HepG2 (cell line): ENCODE measurements at regions not wholly inside any gene's neighbourhood (a gene's known extent, or its start where the extent isn't known, plus 50 kb on each side); places are given as distances from the start of the nearest gene placed in this dataset.

ENCODE experiments used
- ATAC-seq: fragments of 200-7000 bp; cut with Tn5 transposase; 3 replicates; pipeline ENCODE4 v1.9.1; 2020; ENCODE audit warnings: mild to moderate bottlenecking, moderate library complexity
- BruUV-seq: library from RNA; stranded (reverse); fragments of 400-500 nt; replicated peaks from 2 replicates; lab custom pipeline; 2021; lab: Mats Ljungman, UMichigan
- CTCF ChIA-PET: fragments of 300-600 bp; formaldehyde crosslinking; extraction: SDS; loops from one replicate; lab custom pipeline; 2021; ENCODE audit warnings: low total read pairs, inconsistent platforms, low intra/inter-chr PET ratio; lab: Yijun Ruan, JAX
- POLR2A ChIA-PET: fragments of 350-600 bp; sonication (Branson Sonifier 250); formaldehyde crosslinking; loops from one replicate; lab custom pipeline; 2020; ENCODE audit warnings: antibody characterized with exemption, inconsistent platforms; lab: Yijun Ruan, JAX
- DNase-seq: peaks from one replicate; pipeline ENCODE4 v3.0.0-alpha.2; 2015; ENCODE audit warnings: low spot score
- FAIRE-seq: peaks from 3 replicates; lab custom pipeline; 2011; peaks lifted over from hg19 to GRCh38; lab: Jason Lieb, UNC
- H2AFZ ChIP-seq: one replicate; pipeline ENCODE4 v1.6.1; 2011; ENCODE audit warnings: low read length, inconsistent platforms
- H3K27ac ChIP-seq: fragments of 300-600 bp; 3 replicates; pipeline ENCODE4 v1.8.0; 2011; ENCODE audit warnings: mixed run types, mild to moderate bottlenecking, mixed read lengths, low read length, inconsistent platforms; ENCODE audit not compliant: insufficient read depth; ENCODE audit errors: extremely low read length
- H3K27me3 ChIP-seq, 2 experiments: fragments of 200-600 bp in 1 of 2; 2 replicates in 1 of 2; 3 replicates in 1 of 2; pipeline versions ENCODE4 v1.6.0 to v1.8.0; 2011; ENCODE audit warnings: low read length in 2 of 2, mild to moderate bottlenecking in 2 of 2, moderate library complexity in 2 of 2, inconsistent platforms in 1 of 2; ENCODE audit not compliant: insufficient read depth in 2 of 2, control insufficient read depth in 1 of 2
- H3K36me3 ChIP-seq, 2 experiments: fragments of 200-600 bp in 1 of 2; replicated peaks in 1 of 2; 2 replicates in 1 of 2; 3 replicates in 1 of 2; pipeline versions ENCODE4 v1.5.1 to v1.8.0; 2011; ENCODE audit warnings: low read length in 2 of 2, inconsistent platforms in 1 of 2; ENCODE audit not compliant: insufficient read depth in 2 of 2, control insufficient read depth in 1 of 2
- H3K4me1 ChIP-seq: 2 replicates; pipeline ENCODE4 v1.5.1; 2012; ENCODE audit warnings: low read length, inconsistent platforms; ENCODE audit not compliant: insufficient read depth
- H3K4me2 ChIP-seq: 2 replicates; pipeline ENCODE4 v1.6.0; 2011; ENCODE audit warnings: low read depth, low read length, inconsistent platforms
- H3K4me3 ChIP-seq, 3 experiments: fragments of 200-600 bp in 1 of 3; sonication (generic), shearing (Covaris generic) in 1 of 3; replicated peaks in 1 of 3; 2 replicates each; pipeline ENCODE4 v1.5.1; 2011 to 2016; ENCODE audit warnings: low read length in 3 of 3, inconsistent platforms in 2 of 3, low read depth in 2 of 3, mild to moderate bottlenecking in 2 of 3, control low read depth in 1 of 3, mixed read lengths in 1 of 3; ENCODE audit not compliant: insufficient read depth in 1 of 3
- H3K79me2 ChIP-seq: one replicate; pipeline ENCODE4 v1.6.1; 2011; ENCODE audit warnings: low read length, inconsistent platforms; ENCODE audit not compliant: insufficient read depth
- H3K9ac ChIP-seq: 2 replicates; pipeline ENCODE4 v1.6.0; 2011; ENCODE audit warnings: mild to moderate bottlenecking, low read depth, low read length, inconsistent platforms; ENCODE audit not compliant: insufficient read depth
- H3K9me3 ChIP-seq: 2 replicates; pipeline ENCODE4 v1.5.1; 2012; ENCODE audit warnings: mild to moderate bottlenecking, low read length
- H4K20me1 ChIP-seq: 2 replicates; pipeline ENCODE4 v1.6.0; 2011; ENCODE audit warnings: inconsistent platforms, mild to moderate bottlenecking, low read length, moderate library complexity; ENCODE audit not compliant: insufficient read depth
- IKZF4 ChIP-seq: sonication (generic); formaldehyde crosslinking; IDR thresholded peaks from 2 replicates; pipeline ENCODE4 v1.5.1; 2020; ENCODE audit warnings: borderline replicate concordance, mild to moderate bottlenecking, low read depth, missing genetic modification reagents; ENCODE audit errors: not compliant biosample characterization
- MAFK ChIP-seq, 2 experiments: IDR thresholded peaks in 1 of 2; conservative IDR thresholded peaks in 1 of 2; 2 replicates each; pipeline ENCODE4 v1.6.1; 2011; ENCODE audit warnings: improper control_type of control experiment in 2 of 2, low read length in 2 of 2
- NBN ChIP-seq: fragments of 450-650 bp; conservative IDR thresholded peaks from 2 replicates; pipeline ENCODE4 v1.6.1; 2017
- TSC22D2 ChIP-seq: sonication (generic); formaldehyde crosslinking; IDR thresholded peaks from 2 replicates; pipeline ENCODE4 v1.5.1; 2020; ENCODE audit warnings: missing genetic modification reagents, mild to moderate bottlenecking, borderline replicate concordance
- WGBS: methylation state at CpG from one replicate; pipeline ENCODE4 v1.1.6; 2017; ENCODE audit warnings: low lambda C conversion rate; 5-methylcytosine and 5-hydroxymethylcytosine counted together
- in situ Hi-C: cut with HindIII; loops from 2 replicates; pipeline ENCODE4 v1.10.0; 2017; ENCODE audit warnings: low pct_unique_long_range_greater_than_20kb; ENCODE audit not compliant: extremely low pct_ligation_motif_present
- intact Hi-C: fragments of 100-400 bp; cut with micrococcal nuclease; formaldehyde crosslinking; loops from one replicate; pipeline ENCODE4 v1.10.0; 2022; ENCODE audit not compliant: unreplicated experiment
- TF ChIP-seq, protein P1 (sequence below): sonication (generic); formaldehyde crosslinking; IDR thresholded peaks from 2 replicates; pipeline ENCODE4 v1.8.1; 2023; ENCODE audit warnings: mild to moderate bottlenecking, missing genetic modification reagents
- TF ChIP-seq, protein P2 (sequence below): sonication (generic); formaldehyde crosslinking; IDR thresholded peaks from 2 replicates; pipeline ENCODE4 v1.4.0; 2020; ENCODE audit warnings: missing genetic modification reagents

DNA sequence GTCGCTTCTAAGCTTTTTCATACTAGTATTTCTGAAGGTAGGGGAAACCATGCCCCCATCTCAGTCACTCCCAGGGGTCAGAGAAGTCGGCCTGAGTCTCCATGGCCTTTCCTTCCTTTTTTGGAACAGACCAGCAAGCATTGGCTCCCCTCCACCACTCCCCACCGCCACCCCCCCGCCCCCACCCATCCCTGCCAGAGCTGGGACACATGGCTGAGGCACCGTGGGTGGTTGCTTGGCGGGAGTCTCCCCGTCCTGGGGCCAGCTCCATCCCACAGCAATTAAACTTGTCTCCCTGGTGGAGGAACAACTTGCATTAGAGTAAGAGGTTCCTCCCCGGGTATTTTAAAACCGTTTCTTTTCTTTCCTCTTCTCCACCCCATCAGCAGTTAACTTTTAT is 100.8 kb upstream of the TFPI start:
- peak overlapping the region; percentile 31; the same call in 1 of the 2 replicates for H3K4me2 ChIP-seq
- TF ChIP-seq IKZF4 (no peak), NBN (no peak), TSC22D2 (CRISPR knock-in tag) (no peak)
- TF ChIP-seq, protein P1, sequence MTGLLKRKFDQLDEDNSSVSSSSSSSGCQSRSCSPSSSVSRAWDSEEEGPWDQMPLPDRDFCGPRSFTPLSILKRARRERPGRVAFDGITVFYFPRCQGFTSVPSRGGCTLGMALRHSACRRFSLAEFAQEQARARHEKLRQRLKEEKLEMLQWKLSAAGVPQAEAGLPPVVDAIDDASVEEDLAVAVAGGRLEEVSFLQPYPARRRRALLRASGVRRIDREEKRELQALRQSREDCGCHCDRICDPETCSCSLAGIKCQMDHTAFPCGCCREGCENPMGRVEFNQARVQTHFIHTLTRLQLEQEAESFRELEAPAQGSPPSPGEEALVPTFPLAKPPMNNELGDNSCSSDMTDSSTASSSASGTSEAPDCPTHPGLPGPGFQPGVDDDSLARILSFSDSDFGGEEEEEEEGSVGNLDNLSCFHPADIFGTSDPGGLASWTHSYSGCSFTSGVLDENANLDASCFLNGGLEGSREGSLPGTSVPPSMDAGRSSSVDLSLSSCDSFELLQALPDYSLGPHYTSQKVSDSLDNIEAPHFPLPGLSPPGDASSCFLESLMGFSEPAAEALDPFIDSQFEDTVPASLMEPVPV, result no peak
- H3K4me3 ChIP-seq, result no peak overlapping the region
- H2AFZ ChIP-seq, result peak overlapping the region; percentile 89
- BruUV-seq, result no TSS peak
- intact Hi-C loops, result loop anchor here (5.0 kb wide), 1 partner anchor 187 kb away; no protein-coding TSS in a partner anchor
- no peaks in the 10 kb centered on the region for H3K36me3 ChIP-seq
- ChIA-PET POLR2A (no interaction called here), CTCF (no interaction called here)
- H4K20me1 ChIP-seq, result no peaks in the 10 kb centered on the region
- no peaks in the 10 kb centered on the region for H3K4me1 ChIP-seq
- H3K79me2 ChIP-seq, result no peaks in the 10 kb centered on the region
- no peak for DNase-seq
- 22% methylated on average over 8 of the region's 9 CpGs for WGBS
- H3K27ac ChIP-seq, result no peak overlapping the region
- H3K9ac ChIP-seq, result no peak overlapping the region
- no peak for FAIRE-seq
- no peak for ATAC-seq
- H3K9me3 ChIP-seq, result no peaks in the 10 kb centered on the region
- in situ Hi-C loops, result no loop called here
- H3K27me3 ChIP-seq, result no peaks in the 10 kb centered on the region

DNA sequence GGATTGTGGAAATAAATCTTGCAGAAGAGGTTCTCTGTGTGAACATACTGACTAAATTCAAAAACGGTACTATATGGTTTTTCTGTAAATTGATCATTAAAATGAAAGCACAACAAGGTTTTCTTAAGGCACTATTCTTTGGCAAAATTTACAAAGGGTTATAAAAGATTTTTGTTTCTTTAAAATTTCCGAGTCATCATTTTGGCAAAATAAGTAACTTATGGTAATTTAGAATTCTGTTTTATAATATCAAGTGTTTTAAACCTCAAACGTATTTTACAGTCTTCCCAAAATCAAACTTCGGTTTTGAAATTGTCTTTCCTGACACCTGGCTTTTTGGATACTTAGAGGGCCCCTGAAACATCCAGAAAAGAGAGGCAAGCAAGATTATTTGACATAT is 101.9 kb upstream of the TFPI start:
- TF ChIP-seq, protein P2, sequence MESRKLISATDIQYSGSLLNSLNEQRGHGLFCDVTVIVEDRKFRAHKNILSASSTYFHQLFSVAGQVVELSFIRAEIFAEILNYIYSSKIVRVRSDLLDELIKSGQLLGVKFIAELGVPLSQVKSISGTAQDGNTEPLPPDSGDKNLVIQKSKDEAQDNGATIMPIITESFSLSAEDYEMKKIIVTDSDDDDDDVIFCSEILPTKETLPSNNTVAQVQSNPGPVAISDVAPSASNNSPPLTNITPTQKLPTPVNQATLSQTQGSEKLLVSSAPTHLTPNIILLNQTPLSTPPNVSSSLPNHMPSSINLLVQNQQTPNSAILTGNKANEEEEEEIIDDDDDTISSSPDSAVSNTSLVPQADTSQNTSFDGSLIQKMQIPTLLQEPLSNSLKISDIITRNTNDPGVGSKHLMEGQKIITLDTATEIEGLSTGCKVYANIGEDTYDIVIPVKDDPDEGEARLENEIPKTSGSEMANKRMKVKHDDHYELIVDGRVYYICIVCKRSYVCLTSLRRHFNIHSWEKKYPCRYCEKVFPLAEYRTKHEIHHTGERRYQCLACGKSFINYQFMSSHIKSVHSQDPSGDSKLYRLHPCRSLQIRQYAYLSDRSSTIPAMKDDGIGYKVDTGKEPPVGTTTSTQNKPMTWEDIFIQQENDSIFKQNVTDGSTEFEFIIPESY (CRISPR knock-in tag), result no peak
- TF ChIP-seq MAFK (conservative IDR thresholded peaks at IDR 0.05 in 1 of 2, IDR thresholded peaks at IDR 0.05 in 1 of 2; ENCODE audit: low read length in 2 of 2), result peak; percentile 35 to 62
- Histone ChIP-seq H3K4me3 (no peak overlapping the region), H3K27ac (no peak overlapping the region), H3K9me3 (no peaks in the 10 kb centered on the region), H3K9ac (no peak overlapping the region), H3K79me2 (no peaks in the 10 kb centered on the region), H3K36me3 (no peaks in the 10 kb centered on the region), H3K4me1 (no peaks in the 10 kb centered on the region), H3K4me2 (no peak overlapping the region), H2AFZ (no peak overlapping the region), H3K27me3 (no peaks in the 10 kb centered on the region), H4K20me1 (no peaks in the 10 kb centered on the region)
- in situ Hi-C loops (no loop called here), intact Hi-C loops (loop anchor here (5.0 kb wide), 1 partner anchor 186 kb away; no protein-coding TSS in a partner anchor)
- 1% methylated on average over 4 of the region's 4 CpGs for WGBS
- CTCF ChIA-PET, result no interaction called here
- no TSS peak for BruUV-seq
- ATAC-seq (no peak), DNase-seq (no peak), FAIRE-seq (no peak)
- POLR2A ChIA-PET, result no interaction called here
